GM12878 (cell line): ENCODE measurements at regions not wholly inside any gene's neighbourhood (a gene's known extent, or its start where the extent isn't known, plus 50 kb on each side); places are given as distances from the start of the nearest gene placed in this dataset.

ENCODE experiments used
- CBX5 ChIP-seq: sonication (generic); IDR thresholded peaks from 2 replicates; pipeline ENCODE4 v1.6.1; 2016; ENCODE audit warnings: low read depth, moderate library complexity, mild to moderate bottlenecking, inconsistent platforms
- CHD1 ChIP-seq: IDR thresholded peaks from 2 replicates; pipeline ENCODE4 v1.6.1; 2012; ENCODE audit warnings: low read depth, low read length, improper control_type of control experiment
- JUNB ChIP-seq: IDR thresholded peaks from 2 replicates; pipeline ENCODE4 v1.6.1; 2016; ENCODE audit warnings: antibody characterized with exemption, mild to moderate bottlenecking
- JUND ChIP-seq: IDR thresholded peaks from 2 replicates; pipeline ENCODE4 v1.6.1; 2012; ENCODE audit warnings: low read depth, mild to moderate bottlenecking, low read length, improper control_type of control experiment, moderate library complexity
- POLR2A ChIP-seq: IDR thresholded peaks from 2 replicates; pipeline ENCODE4 v1.6.1; 2011; ENCODE audit warnings: low read depth, mild to moderate bottlenecking, low read length
- POLR2AphosphoS5 ChIP-seq: IDR thresholded peaks from 2 replicates; pipeline ENCODE4 v1.6.1; 2011; ENCODE audit warnings: mild to moderate bottlenecking, low read length, inconsistent platforms
- SREBF2 ChIP-seq: IDR thresholded peaks from 2 replicates; pipeline ENCODE4 v1.6.1; 2012; ENCODE audit warnings: mild to moderate bottlenecking, low read length
- STAT3 ChIP-seq: IDR thresholded peaks from 2 replicates; pipeline ENCODE4 v1.6.1; 2011; ENCODE audit warnings: low read depth, low read length, improper control_type of control experiment
- TF ChIP-seq, protein P1 (sequence below), 3 experiments: IDR thresholded peaks in 2 of 3; conservative IDR thresholded peaks in 1 of 3; 2 replicates each; pipeline ENCODE4 v1.5.1; 2011; ENCODE audit warnings: low read depth in 3 of 3, low read length in 3 of 3, mild to moderate bottlenecking in 3 of 3, control low read depth in 2 of 3, moderate library complexity in 2 of 3, inconsistent platforms in 1 of 3, mixed read lengths in 1 of 3; ENCODE audit not compliant: control insufficient read depth in 2 of 3, insufficient read depth in 1 of 3; ENCODE audit errors: extremely low read depth in 1 of 3
- TF ChIP-seq, protein P2 (sequence below): IDR thresholded peaks from 2 replicates; pipeline ENCODE4 v1.6.1; 2012; ENCODE audit warnings: low read depth, low read length, improper control_type of control experiment
- TF ChIP-seq, protein P3 (sequence below): fragments of 150-350 bp; IDR thresholded peaks from 2 replicates; pipeline ENCODE4 v1.6.1; 2014; ENCODE audit warnings: mild to moderate bottlenecking, low read depth, low read length
- TF ChIP-seq, protein P4 (sequence below): IDR thresholded peaks from 2 replicates; pipeline ENCODE4 v1.6.1; 2012; ENCODE audit warnings: low read depth, low read length, improper control_type of control experiment

DNA sequence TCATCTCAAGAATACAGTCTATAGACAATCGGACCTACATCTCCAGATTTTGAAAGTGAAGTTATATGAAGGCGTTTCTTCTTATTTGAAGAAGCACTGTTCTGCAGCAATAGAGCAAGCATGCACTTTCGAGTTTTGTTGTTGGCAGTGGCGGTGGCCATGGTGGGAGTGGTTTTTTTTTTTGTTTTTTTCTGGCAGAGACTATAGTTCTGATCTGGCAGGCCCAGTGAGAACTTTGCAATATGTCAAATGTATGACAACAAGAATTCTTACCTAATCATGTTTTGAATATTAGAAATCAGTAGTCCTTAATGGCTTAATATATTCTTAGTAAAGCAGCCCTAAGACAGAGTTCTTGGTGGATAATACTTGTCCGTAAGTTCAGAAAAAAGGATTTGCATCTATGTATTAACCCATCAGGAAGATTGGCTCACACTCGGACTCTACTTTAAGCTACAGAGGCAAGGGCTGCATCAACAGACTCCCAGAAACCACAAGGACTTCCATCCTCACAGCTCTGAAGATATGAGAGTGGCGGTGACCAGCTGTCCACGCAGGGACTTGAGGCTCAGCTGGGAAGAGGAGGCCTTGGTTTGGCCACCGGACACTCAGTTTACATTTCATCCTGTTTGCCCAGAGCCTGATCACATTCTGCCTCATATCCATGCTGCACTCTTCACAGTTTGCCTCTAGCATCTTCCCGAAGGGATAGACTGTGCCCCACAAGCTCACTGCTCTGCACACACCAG lies 124.1 kb upstream of the THBS1 start:
- TF ChIP-seq, protein P1, sequence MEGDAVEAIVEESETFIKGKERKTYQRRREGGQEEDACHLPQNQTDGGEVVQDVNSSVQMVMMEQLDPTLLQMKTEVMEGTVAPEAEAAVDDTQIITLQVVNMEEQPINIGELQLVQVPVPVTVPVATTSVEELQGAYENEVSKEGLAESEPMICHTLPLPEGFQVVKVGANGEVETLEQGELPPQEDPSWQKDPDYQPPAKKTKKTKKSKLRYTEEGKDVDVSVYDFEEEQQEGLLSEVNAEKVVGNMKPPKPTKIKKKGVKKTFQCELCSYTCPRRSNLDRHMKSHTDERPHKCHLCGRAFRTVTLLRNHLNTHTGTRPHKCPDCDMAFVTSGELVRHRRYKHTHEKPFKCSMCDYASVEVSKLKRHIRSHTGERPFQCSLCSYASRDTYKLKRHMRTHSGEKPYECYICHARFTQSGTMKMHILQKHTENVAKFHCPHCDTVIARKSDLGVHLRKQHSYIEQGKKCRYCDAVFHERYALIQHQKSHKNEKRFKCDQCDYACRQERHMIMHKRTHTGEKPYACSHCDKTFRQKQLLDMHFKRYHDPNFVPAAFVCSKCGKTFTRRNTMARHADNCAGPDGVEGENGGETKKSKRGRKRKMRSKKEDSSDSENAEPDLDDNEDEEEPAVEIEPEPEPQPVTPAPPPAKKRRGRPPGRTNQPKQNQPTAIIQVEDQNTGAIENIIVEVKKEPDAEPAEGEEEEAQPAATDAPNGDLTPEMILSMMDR (IDR thresholded peaks at IDR 0.05 in 2 of 3, conservative IDR thresholded peaks at IDR 0.05 in 1 of 3; ENCODE audit: control insufficient read depth in 2 of 3, extremely low read depth in 1 of 3, insufficient read depth in 1 of 3, low read depth in 3 of 3, low read length in 3 of 3): no peak
- TF ChIP-seq, protein P2, sequence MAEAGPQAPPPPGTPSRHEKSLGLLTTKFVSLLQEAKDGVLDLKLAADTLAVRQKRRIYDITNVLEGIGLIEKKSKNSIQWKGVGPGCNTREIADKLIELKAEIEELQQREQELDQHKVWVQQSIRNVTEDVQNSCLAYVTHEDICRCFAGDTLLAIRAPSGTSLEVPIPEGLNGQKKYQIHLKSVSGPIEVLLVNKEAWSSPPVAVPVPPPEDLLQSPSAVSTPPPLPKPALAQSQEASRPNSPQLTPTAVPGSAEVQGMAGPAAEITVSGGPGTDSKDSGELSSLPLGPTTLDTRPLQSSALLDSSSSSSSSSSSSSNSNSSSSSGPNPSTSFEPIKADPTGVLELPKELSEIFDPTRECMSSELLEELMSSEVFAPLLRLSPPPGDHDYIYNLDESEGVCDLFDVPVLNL: no peak
- TF ChIP-seq CBX5 (no peak), JUND (no peak), SREBF2 (no peak), STAT3 (no peak), JUNB (no peak), POLR2A (no peak), POLR2AphosphoS5 (no peak), CHD1 (no peak)
- TF ChIP-seq, protein P3, sequence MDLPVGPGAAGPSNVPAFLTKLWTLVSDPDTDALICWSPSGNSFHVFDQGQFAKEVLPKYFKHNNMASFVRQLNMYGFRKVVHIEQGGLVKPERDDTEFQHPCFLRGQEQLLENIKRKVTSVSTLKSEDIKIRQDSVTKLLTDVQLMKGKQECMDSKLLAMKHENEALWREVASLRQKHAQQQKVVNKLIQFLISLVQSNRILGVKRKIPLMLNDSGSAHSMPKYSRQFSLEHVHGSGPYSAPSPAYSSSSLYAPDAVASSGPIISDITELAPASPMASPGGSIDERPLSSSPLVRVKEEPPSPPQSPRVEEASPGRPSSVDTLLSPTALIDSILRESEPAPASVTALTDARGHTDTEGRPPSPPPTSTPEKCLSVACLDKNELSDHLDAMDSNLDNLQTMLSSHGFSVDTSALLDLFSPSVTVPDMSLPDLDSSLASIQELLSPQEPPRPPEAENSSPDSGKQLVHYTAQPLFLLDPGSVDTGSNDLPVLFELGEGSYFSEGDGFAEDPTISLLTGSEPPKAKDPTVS: no peak
- TF ChIP-seq, protein P4, sequence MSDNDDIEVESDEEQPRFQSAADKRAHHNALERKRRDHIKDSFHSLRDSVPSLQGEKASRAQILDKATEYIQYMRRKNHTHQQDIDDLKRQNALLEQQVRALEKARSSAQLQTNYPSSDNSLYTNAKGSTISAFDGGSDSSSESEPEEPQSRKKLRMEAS: no peak
